HAP-1 (cell line): ENCODE measurements at regions not wholly inside any gene's neighbourhood (a gene's known extent, or its start where the extent isn't known, plus 50 kb on each side); places are given as distances from the start of the nearest gene placed in this dataset.
"Not testable (repeated sequence)": the region's sequence is repeated elsewhere in the genome, so short reads cannot be mapped to it uniquely, and the experiment has no call there.

Experiments used
- DNase-seq, 2 experiments: peaks; one replicate each; pipeline ENCODE4 v3.0.0-alpha.2; 2016 to 2020; ENCODE audit warnings: low spot score in 2 of 2
- H3K27me3 ChIP-seq: fragments of 250-450 bp; sonication (Bioruptor Pico); 2 replicates; pipeline ENCODE4 v1.5.1; 2020; ENCODE audit warnings: low read depth, mild to moderate bottlenecking, moderate library complexity
- H3K36me3 ChIP-seq: fragments of 250-450 bp; sonication (Bioruptor Pico); replicated peaks from 2 replicates; pipeline ENCODE4 v1.5.1; 2020; ENCODE audit warnings: mild to moderate bottlenecking
- H3K4me1 ChIP-seq: fragments of 250-450 bp; sonication (Bioruptor Pico); 2 replicates; pipeline ENCODE4 v1.5.1; 2020; ENCODE audit warnings: mild to moderate bottlenecking
- H3K4me3 ChIP-seq: fragments of 250-450 bp; sonication (Bioruptor Pico); 2 replicates; pipeline ENCODE4 v1.5.1; 2020; ENCODE audit warnings: mild to moderate bottlenecking, moderate library complexity
- H3K9me3 ChIP-seq: fragments of 250-450 bp; sonication (Bioruptor Pico); 2 replicates; pipeline ENCODE4 v1.5.1; 2020; ENCODE audit warnings: mild to moderate bottlenecking, moderate library complexity
- in situ Hi-C: fragments of 300-500 bp; cut with MboI; formaldehyde crosslinking; loops from 3 replicates; pipeline ENCODE4 v1.14.3; 2020; ENCODE audit warnings: low sequenced_read_pairs, inconsistent platforms, mixed read lengths

DNA sequence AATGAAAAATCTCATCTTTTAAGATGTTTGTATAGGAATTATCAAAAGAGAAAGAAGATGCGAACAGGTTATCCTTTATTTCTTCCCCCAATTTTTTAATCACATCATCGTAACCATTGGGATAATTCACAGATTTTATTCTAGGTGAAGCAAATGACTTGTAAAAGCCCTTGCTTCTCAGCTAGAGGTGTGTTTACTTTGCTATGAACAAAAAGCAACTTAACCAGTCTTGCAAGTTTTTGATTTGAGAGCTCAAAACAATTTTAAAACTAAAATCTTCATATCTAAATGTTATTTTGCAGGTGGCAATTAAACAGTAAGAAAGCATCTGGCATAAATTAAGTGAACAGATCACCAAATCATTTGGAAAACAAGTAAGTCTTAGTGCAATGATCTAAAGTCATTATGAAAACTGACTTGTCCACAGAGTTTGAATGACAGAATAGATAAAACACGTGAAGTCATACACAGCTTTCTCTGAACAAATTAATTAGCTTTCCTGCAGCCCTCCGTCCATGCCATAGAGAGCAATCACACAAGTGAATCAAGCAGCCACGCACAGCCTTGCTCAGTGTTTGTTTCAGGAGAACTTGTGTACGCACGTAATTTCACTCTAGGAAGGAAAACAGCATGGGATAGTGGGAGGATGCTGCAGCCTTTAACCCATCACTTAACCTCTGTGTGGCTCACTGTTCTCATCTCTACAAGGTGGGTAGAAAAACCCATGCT, 85.0 kb upstream of the ZNF800 start:
- Histone ChIP-seq H3K4me3 (no peak overlapping the region), H3K27me3 (peaks cover 7% of the 10 kb centered on the region; the same call in 1 of the 2 replicates), H3K9me3 (no peaks in the 10 kb centered on the region), H3K36me3 (no peaks in the 10 kb centered on the region), H3K4me1 (no peaks in the 10 kb centered on the region; the same call in none of the 2 replicates)
- in situ Hi-C loops: no loop called here
- no peak for DNase-seq

DNA sequence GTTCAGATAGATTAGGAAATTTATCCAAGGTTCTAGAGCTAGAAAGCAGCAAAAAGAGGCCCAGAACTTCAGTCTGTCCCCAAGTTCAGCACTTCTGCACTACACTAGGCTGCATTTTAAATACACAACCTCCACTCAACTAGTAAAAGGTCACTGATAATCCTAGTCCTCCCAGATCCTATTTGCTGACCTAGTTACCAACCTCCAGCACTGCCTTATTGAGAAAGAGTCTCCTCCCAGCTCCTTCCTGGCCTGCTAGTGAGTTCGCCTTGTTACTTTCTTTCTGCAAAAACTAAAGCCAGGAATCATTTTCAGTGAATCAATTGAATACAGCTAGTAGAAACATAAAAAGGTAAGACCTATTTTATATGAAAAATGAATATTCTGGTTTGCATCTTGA, 84.1 kb upstream of the ZNF800 start:
- DNase-seq: no peak
- Histone ChIP-seq H3K4me1 (no peaks in the 10 kb centered on the region; the same call in 1 of the 2 replicates), H3K36me3 (no peaks in the 10 kb centered on the region), H3K4me3 (no peak overlapping the region), H3K27me3 (peaks cover under 1% of the 10 kb centered on the region; the same call in 1 of the 2 replicates), H3K9me3 (no peaks in the 10 kb centered on the region)
- in situ Hi-C loops: no loop called here

DNA sequence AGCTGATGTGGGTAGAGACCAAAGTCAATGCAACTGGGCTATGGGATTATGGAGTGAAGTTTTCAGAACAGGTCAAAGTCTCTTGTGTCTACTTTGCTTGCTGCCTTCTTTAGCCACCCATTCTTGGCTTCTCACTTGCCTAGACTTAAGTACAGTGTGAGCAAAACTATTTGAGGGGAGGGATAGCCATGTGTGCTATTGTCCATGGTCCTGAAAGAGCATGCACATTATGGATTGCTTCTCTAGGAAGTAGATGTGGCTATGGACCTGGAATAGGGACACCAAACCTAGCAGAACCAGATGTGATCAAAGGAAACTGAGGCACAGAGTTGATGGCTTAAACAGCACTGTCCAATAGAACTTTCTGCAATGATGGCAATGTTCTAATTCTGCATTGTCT, 81.9 kb upstream of the ZNF800 start:
- in situ Hi-C loops: loop anchor here (25.0 kb wide), 1 partner anchor 662 kb away; no protein-coding TSS in a partner anchor
- H3K9me3 ChIP-seq: no peaks in the 10 kb centered on the region
- H3K4me1 ChIP-seq: no peaks in the 10 kb centered on the region; the same call in 1 of the 2 replicates
- H3K4me3 ChIP-seq: no peak overlapping the region
- DNase-seq: no peak
- H3K27me3 ChIP-seq: no peaks in the 10 kb centered on the region
- H3K36me3 ChIP-seq: no peaks in the 10 kb centered on the region

DNA sequence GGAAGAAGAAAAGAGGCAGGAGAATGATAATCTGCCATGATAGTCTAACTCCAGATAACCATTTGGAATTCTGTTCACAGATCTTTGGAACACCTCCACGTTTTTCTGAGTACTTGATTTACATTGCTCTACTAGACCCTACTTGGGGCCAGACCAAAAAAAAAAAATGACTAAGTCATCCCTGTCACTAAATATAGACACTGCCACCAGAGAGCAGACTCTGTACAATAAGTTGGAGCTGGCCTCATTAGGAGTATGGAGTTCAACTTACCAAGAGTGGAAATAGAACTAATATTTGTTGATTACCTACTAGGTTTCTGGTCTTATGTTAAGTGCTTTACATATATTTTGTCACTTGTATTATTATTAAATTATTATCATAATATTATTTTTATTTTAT, 80.9 kb upstream of the ZNF800 start:
- H3K4me3 ChIP-seq: no peak overlapping the region
- H3K4me1 ChIP-seq: no peaks in the 10 kb centered on the region; the same call in 1 of the 2 replicates
- H3K27me3 ChIP-seq: no peaks in the 10 kb centered on the region
- DNase-seq: no peak
- in situ Hi-C loops: loop anchor here (25.0 kb wide), 1 partner anchor 661 kb away; no protein-coding TSS in a partner anchor
- H3K9me3 ChIP-seq: no peaks in the 10 kb centered on the region
- no peaks in the 10 kb centered on the region for H3K36me3 ChIP-seq

DNA sequence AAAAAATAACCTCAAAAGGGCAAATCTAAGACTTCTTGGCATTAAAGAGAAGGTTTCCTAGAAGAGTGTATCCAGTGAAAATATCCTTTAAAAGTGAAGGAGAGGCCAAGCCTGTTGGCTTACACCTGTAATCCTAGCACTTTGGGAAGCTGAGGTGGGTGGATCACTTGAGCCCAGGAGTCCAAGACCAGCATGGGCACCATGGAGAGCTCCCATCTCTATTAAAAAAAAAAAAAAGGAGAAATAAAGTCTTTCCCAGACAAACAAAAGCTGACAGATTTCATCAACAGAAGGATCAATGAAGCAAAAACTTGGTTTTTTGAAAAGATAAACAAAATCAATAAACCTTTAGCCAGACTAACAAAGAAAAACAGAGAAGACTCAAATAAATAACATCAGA, 67.6 kb upstream of the ZNF800 start:
- Histone ChIP-seq H3K27me3 (0 out of 2 replicates have a peak, but pooled peaks cover 2% of the 10 kb centered on the region), H3K9me3 (no peaks in the 10 kb centered on the region), H3K4me3 (no peak overlapping the region), H3K4me1 (no peaks in the 10 kb centered on the region), H3K36me3 (no peaks in the 10 kb centered on the region)
- DNase-seq: no peak
- in situ Hi-C loops: loop anchor here (25.0 kb wide), 1 partner anchor 648 kb away; no protein-coding TSS in a partner anchor

DNA sequence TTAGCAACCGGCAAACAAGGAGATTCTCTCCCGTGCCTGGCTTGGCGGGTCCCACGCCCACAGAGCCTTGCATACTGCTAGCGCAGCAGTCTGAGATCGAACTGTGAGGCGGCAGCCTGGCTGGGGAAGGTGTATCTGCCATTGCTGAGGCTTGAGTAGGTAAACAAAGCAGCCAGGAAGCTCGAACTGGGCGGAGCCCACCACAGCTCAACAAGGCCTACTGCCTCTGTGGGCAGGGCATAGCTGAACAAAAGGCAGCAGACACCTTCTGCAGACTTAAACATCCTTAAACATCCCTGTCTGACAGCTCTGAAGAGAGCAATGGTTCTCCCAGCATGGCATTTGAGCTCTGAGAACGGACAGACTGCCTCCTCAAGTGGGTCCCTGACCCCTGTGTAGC, 58.8 kb upstream of the ZNF800 start:
- H3K4me3 ChIP-seq, H3K4me1 ChIP-seq, H3K36me3 ChIP-seq, H3K9me3 ChIP-seq, DNase-seq, H3K27me3 ChIP-seq: not testable (repeated sequence)
- in situ Hi-C loops: loop anchor here (25.0 kb wide), 1 partner anchor 639 kb away; no protein-coding TSS in a partner anchor

DNA sequence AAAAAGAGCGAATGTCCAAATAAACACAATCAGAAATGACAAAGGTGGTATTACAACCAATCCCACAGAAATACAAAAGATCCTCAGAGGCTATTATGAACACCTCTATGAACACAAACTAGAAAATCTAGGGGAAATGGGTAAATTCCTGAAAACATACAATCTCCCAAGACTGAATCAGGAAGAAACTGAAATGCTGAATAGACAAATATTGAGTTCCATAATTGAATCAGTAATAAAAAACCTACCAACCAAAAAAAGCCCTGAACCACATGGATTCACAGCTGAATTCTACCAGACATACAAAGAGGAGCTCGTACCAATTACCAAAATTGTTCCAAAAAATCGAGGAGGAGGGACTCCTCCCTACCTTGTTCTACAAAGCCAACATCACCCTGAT, 56.1 kb upstream of the ZNF800 start:
- H3K4me1 ChIP-seq: no peaks in the 10 kb centered on the region
- H3K36me3 ChIP-seq: no peaks in the 10 kb centered on the region
- DNase-seq: no peak
- H3K27me3 ChIP-seq: no peaks in the 10 kb centered on the region
- no peak overlapping the region for H3K4me3 ChIP-seq
- in situ Hi-C loops: no loop called here
- no peaks in the 10 kb centered on the region for H3K9me3 ChIP-seq

DNA sequence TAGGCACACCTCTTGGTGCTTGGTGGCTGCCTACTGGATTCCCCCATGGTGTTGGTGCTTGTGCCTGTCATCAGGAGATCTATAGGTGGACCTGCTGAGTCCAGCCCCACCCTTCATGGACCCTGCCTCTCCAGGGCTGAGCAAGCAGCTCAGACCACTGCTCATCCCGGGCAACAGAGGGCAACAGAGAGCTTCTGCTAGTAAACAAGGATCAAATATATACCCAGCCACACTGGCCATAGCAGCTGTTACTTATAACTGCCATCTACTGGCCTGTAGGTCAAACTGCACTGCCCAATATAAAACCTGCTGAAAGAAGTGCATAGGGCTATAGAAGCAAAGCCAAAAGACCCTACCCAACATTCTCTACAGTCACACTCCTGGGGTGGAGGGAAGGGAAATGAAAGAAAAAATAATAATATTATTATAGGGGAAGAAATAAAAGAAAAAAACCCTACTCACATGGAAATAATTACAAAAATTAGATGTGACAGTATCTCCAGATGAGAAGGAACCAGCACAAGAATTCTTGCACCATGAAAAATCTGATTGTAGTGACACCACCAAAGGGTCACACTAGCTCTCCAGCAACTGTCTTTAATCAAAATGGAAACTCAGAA, 54.9 kb upstream of the ZNF800 start:
- Histone ChIP-seq H3K4me1 (no peaks in the 10 kb centered on the region), H3K4me3 (no peak overlapping the region), H3K36me3 (no peaks in the 10 kb centered on the region), H3K27me3 (no peaks in the 10 kb centered on the region), H3K9me3 (no peaks in the 10 kb centered on the region)
- DNase-seq: peak; percentile 77 to 80
- in situ Hi-C loops: no loop called here

DNA sequence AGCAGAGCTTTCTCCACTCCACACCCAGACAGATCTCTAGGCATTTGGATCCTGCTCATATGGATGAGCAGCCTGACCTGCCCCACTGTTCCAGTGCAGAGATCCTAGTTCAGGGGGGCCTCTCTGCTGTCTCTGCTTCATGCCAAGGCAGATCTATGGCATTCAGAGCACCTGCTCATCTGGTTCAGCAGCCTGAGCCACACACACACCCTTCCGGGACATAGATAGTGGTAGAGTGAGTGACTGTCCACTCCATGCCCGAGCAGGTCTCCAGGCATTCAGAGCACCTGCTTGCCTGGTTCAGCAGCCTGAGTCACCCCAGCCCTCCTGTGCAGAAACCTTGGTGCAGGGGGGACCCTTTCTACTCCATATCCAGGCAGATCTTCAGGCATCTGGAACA, 54.3 kb upstream of the ZNF800 start:
- no peaks in the 10 kb centered on the region for H3K4me1 ChIP-seq
- H3K4me3 ChIP-seq: no peak overlapping the region
- no peak for DNase-seq
- in situ Hi-C loops: no loop called here
- H3K36me3 ChIP-seq: no peaks in the 10 kb centered on the region
- no peaks in the 10 kb centered on the region for H3K9me3 ChIP-seq
- no peaks in the 10 kb centered on the region for H3K27me3 ChIP-seq
